HG03442 (cell line): ENCODE measurements at regions not wholly inside any gene's neighbourhood (a gene's known extent, or its start where the extent isn't known, plus 50 kb on each side); places are given as distances from the start of the nearest gene placed in this dataset.
"Not testable (repeated sequence)": the region's sequence is repeated elsewhere in the genome, so short reads cannot be mapped to it uniquely, and the experiment has no call there.

ENCODE experiments used
- ATAC-seq: cut with Tn5 transposase; IDR thresholded peaks from one replicate; pipeline ENCODE4 v1.9.1; 2021; ENCODE audit warnings: mild to moderate bottlenecking, moderate library complexity; ENCODE audit not compliant: unreplicated experiment

GRCh38 chr12:67034110-67034879, 234.9 kb upstream of the CAND1 start:
- ATAC-seq = no peak

- ATAC-seq = no peak
These were observed 234.0 kb upstream of the CAND1 start for GRCh38 chr12:67035121-67035520.

GRCh38 chr12:67038486-67038885, 230.7 kb upstream of the CAND1 start:
- ATAC-seq = no peak

- ATAC-seq = no peak
These were observed 228.9 kb upstream of the CAND1 start for GRCh38 chr12:67039995-67040860.

GRCh38 chr12:67040861-67041137, 228.4 kb upstream of the CAND1 start:
- ATAC-seq = no peak

- ATAC-seq = no peak
These were observed 226.4 kb upstream of the CAND1 start for GRCh38 chr12:67042697-67043131.

- ATAC-seq = no peak
These were observed 225.4 kb upstream of the CAND1 start for GRCh38 chr12:67043771-67044170.

GRCh38 chr12:67045650-67046049, 223.5 kb upstream of the CAND1 start:
- ATAC-seq = no peak

- ATAC-seq = no peak
These were observed 223.1 kb upstream of the CAND1 start for GRCh38 chr12:67046062-67046461.

- no peak for ATAC-seq
These were observed 221.5 kb upstream of the CAND1 start for GRCh38 chr12:67047634-67048033.

GRCh38 chr12:67048371-67048770, 220.8 kb upstream of the CAND1 start:
- ATAC-seq = no peak

GRCh38 chr12:67049199-67049598, 220.0 kb upstream of the CAND1 start:
- ATAC-seq = not testable (repeated sequence)

- no peak for ATAC-seq
These were observed 216.2 kb upstream of the CAND1 start for GRCh38 chr12:67052981-67053380.

GRCh38 chr12:67056329-67056728, 212.8 kb upstream of the CAND1 start:
- no peak for ATAC-seq

GRCh38 chr12:67057072-67057471, 212.1 kb upstream of the CAND1 start:
- no peak for ATAC-seq

GRCh38 chr12:67062193-67062592, 207.0 kb upstream of the CAND1 start:
- no peak for ATAC-seq

GRCh38 chr12:67067453-67068203, 201.5 kb upstream of the CAND1 start:
- ATAC-seq = no peak

- no peak for ATAC-seq
These were observed 200.9 kb upstream of the CAND1 start for GRCh38 chr12:67068204-67068731.

- peak; percentile 43 for ATAC-seq
These were observed 200.3 kb upstream of the CAND1 start for GRCh38 chr12:67068761-67069450.

- ATAC-seq = peak; percentile 62
These were observed 199.5 kb upstream of the CAND1 start for GRCh38 chr12:67069451-67070306.
